ENCODE measurements at regions not wholly inside any gene's neighbourhood (a gene's known extent, or its start where the extent isn't known, plus 50 kb on each side); places are given as distances from the start of the nearest gene placed in this dataset.

DNA sequence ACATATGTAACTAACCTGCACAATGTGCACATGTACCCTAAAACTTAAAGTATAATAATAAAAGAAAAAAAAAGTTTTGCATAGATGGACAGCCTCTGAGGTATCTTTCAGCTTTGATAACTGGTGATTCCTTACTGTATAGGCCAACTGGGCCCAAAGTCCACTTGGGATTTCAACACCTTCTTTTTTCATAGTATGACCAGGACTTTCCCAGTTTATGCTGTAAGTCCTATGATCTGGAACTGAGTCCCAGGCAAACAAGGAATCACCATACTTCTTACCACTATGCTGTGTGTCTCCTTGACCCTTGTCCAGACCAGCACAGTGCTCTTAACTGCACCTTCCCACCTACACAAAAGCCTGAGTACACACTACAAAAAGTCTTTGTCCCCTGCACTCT, 205.1 kb upstream of the RBBP8 start:
- TF ChIP-seq, protein P1, sequence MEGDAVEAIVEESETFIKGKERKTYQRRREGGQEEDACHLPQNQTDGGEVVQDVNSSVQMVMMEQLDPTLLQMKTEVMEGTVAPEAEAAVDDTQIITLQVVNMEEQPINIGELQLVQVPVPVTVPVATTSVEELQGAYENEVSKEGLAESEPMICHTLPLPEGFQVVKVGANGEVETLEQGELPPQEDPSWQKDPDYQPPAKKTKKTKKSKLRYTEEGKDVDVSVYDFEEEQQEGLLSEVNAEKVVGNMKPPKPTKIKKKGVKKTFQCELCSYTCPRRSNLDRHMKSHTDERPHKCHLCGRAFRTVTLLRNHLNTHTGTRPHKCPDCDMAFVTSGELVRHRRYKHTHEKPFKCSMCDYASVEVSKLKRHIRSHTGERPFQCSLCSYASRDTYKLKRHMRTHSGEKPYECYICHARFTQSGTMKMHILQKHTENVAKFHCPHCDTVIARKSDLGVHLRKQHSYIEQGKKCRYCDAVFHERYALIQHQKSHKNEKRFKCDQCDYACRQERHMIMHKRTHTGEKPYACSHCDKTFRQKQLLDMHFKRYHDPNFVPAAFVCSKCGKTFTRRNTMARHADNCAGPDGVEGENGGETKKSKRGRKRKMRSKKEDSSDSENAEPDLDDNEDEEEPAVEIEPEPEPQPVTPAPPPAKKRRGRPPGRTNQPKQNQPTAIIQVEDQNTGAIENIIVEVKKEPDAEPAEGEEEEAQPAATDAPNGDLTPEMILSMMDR (IDR thresholded peaks at IDR 0.05; ENCODE audit: extremely low read depth, missing control alignments): no peak
- no peak for DNase-seq (ENCODE audit: low spot score)

DNA sequence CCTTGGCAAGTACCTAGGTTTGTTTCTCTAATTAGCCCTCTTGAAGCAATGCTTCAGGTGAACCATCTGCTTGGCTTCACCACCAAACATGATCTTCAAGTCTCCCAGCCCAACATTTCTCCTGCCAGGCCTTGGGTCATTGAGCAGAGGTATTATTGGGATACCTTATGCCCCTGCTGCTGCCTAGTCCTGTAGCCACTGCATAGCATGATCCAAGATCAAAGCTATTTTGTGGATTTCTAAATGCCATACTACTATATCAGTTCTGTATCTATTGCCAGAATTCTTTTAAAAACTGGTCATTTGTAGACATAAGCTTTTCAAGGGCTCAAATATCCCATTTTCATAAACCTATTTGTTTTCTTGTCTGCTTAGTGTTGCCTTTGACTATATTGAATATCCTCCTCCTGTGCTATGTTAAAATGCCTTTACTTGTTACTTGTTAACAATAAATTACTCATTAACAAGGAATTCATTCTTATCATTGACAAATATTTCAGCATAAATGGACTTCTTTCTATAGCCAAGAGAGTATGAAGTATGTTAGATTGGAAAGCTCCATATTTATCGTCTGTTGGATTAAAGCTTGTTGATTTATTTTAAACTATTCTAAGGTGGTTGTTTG, 204.5 kb upstream of the RBBP8 start:
- TF ChIP-seq, protein P1 (IDR thresholded peaks at IDR 0.05; ENCODE audit: extremely low read depth, missing control alignments): no peak
- DNase-seq (ENCODE audit: low spot score): no peak

- TF ChIP-seq, protein P1 (IDR thresholded peaks at IDR 0.05; ENCODE audit: extremely low read depth, missing control alignments): no peak
- DNase-seq (ENCODE audit: low spot score): no peak
Observed at GRCh38 chr18:22731398-22731797, 201.7 kb upstream of the RBBP8 start.

- TF ChIP-seq, protein P1 (IDR thresholded peaks at IDR 0.05; ENCODE audit: extremely low read depth, missing control alignments): no peak
- no peak for DNase-seq (ENCODE audit: low spot score)
Observed at GRCh38 chr18:22734105-22734661, 198.9 kb upstream of the RBBP8 start.

- DNase-seq (ENCODE audit: low spot score): no peak
- TF ChIP-seq, protein P1 (IDR thresholded peaks at IDR 0.05; ENCODE audit: extremely low read depth, missing control alignments): no peak
Observed at GRCh38 chr18:22734791-22735627, 198.1 kb upstream of the RBBP8 start.

GRCh38 chr18:22737054-22737453, 196.1 kb upstream of the RBBP8 start:
- no peak for DNase-seq (ENCODE audit: low spot score)
- TF ChIP-seq, protein P1 (IDR thresholded peaks at IDR 0.05; ENCODE audit: extremely low read depth, missing control alignments): no peak

GRCh38 chr18:22739061-22739642, 194.0 kb upstream of the RBBP8 start:
- TF ChIP-seq, protein P1 (IDR thresholded peaks at IDR 0.05; ENCODE audit: extremely low read depth, missing control alignments): no peak
- DNase-seq (ENCODE audit: low spot score): no peak

Measured in GM20000 (cell line).